ENCODE measurements at regions not wholly inside any gene's neighbourhood (a gene's known extent, or its start where the extent isn't known, plus 50 kb on each side); places are given as distances from the start of the nearest gene placed in this dataset.

DNA sequence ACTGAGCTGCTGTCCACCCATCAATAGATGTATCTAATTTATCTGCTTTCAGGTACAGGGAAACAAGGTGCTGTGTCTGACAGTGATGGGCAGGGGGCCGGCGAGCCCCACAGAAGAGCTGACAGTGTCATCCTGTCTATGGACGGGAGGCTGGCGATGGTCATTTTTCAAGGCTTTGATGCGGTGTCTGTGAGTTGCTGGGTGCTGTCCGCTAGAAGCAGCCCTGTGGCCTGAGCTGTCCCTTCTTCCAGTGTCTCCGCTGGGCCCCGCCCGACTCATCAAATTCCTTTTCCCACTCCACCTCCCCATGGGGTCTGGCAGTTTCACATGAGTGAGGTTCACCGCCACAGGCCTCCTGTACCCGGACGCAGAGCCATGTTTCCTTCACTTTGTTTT, 161.4 kb upstream of the PMEPA1 start:
- Histone ChIP-seq H3K27me3 (ENCODE audit: control insufficient read depth in 3 of 3, insufficient read depth in 3 of 3, low read length in 3 of 3) (peaks cover 0 to 3% (median 3%) of the 10 kb centered on the region in 3 donors), H3K4me3 (ENCODE audit: low read depth in 1 of 3, low read length in 3 of 3) (no peak overlapping the region), H3K27ac (ENCODE audit: low read depth in 1 of 3, low read length in 2 of 3) (no peak overlapping the region), H3K9me3 (ENCODE audit: control insufficient read depth in 2 of 2, insufficient read depth in 1 of 2, low read depth in 1 of 2, low read length in 1 of 2) (peaks cover 0 to 5% of the 10 kb centered on the region in 2 donors), H3K4me1 (ENCODE audit: control insufficient read depth in 3 of 3, insufficient read depth in 2 of 3, low read depth in 1 of 3, low read length in 2 of 3) (no peaks in the 10 kb centered on the region), H3K36me3 (ENCODE audit: control insufficient read depth in 3 of 3, insufficient read depth in 2 of 3, low read depth in 1 of 3, low read length in 3 of 3) (no peaks in the 10 kb centered on the region)
- 87 to 89% (median 89%) methylated on average over 12 of the region's 12 CpGs for WGBS, 3 donors
- FAIRE-seq (no peak), DNase-seq (no peak)

DNA sequence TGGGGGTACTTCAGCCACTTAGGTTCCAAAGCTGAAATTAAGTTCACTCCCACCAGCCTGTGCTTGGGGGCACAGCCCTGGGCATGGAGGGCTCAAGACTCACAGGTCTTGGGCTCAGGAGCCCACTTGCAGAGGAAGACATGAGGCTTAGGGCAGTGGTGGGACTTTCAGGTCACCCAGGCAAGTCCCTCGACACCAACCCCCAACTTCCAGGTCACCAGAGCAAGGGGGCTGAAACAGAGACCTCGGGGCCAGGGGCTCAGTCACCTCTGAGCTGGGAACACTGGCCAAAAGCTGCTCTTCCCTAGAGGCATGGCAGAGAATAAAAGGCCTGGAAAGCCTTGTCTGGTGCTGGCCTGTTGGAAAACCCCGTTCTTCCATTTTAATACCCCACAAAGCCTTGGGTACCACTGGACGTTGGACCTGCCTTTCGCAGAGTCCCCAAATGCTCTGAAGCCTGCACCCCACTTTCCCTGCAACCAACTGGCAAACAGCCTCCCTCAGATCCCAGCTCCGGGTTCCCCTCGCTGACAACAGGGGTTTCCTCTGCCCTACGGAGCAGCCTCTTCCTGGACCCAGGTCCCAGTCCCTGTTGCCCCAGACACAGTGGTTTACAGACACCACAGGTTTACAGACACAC, 160.9 kb upstream of the PMEPA1 start:
- no peaks in the 10 kb centered on the region for H3K4me1 ChIP-seq (ENCODE audit: control insufficient read depth in 3 of 3, insufficient read depth in 2 of 3, low read depth in 1 of 3, low read length in 2 of 3)
- no peak for FAIRE-seq
- no peak overlapping the region for H3K27ac ChIP-seq (ENCODE audit: low read depth in 1 of 3, low read length in 2 of 3)
- H3K36me3 ChIP-seq (ENCODE audit: control insufficient read depth in 3 of 3, insufficient read depth in 2 of 3, low read depth in 1 of 3, low read length in 3 of 3): no peaks in the 10 kb centered on the region
- peaks cover 0 to 3% (median 0%) of the 10 kb centered on the region in 3 donors for H3K27me3 ChIP-seq (ENCODE audit: control insufficient read depth in 3 of 3, insufficient read depth in 3 of 3, low read length in 3 of 3)
- no peak overlapping the region for H3K4me3 ChIP-seq (ENCODE audit: low read depth in 1 of 3, low read length in 3 of 3)
- DNase-seq: no peak
- 56 to 75% (median 69%) methylated on average over 7 to 8 of the region's 8 CpGs for WGBS, 3 donors
- H3K9me3 ChIP-seq (ENCODE audit: control insufficient read depth in 2 of 2, insufficient read depth in 1 of 2, low read depth in 1 of 2, low read length in 1 of 2): peaks cover 0 to 5% of the 10 kb centered on the region in 2 donors

DNA sequence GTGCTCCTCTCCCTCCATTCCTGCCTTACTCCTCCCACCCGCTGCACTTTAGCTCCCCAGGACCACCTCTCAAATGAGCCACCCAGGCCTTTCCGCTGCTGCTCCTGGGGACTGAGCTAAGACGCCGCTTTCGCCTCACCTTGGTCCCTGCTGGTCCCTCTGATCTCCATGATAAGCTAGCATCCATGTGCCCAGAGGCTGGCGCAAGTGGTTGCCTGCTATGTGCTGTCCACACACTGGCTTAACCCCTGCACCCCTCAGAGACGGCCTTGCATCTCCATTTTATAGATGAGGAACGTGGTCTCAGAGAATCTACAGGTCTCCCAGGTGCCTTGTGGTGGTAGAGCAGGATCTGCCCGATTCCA, 160.1 kb upstream of the PMEPA1 start:
- Histone ChIP-seq H3K27ac (ENCODE audit: low read depth in 1 of 3, low read length in 2 of 3) (no peak overlapping the region), H3K27me3 (ENCODE audit: control insufficient read depth in 3 of 3, insufficient read depth in 3 of 3, low read length in 3 of 3) (peaks cover 0 to 3% (median 0%) of the 10 kb centered on the region in 3 donors), H3K36me3 (ENCODE audit: control insufficient read depth in 3 of 3, insufficient read depth in 2 of 3, low read depth in 1 of 3, low read length in 3 of 3) (no peaks in the 10 kb centered on the region), H3K4me1 (ENCODE audit: control insufficient read depth in 3 of 3, insufficient read depth in 2 of 3, low read depth in 1 of 3, low read length in 2 of 3) (no peaks in the 10 kb centered on the region), H3K4me3 (ENCODE audit: low read depth in 1 of 3, low read length in 3 of 3) (no peak overlapping the region), H3K9me3 (ENCODE audit: control insufficient read depth in 2 of 2, insufficient read depth in 1 of 2, low read depth in 1 of 2, low read length in 1 of 2) (peaks cover 0 to 5% of the 10 kb centered on the region in 2 donors)
- 61 to 77% (median 67%) methylated on average over 9 of the region's 9 CpGs for WGBS, 3 donors
- DNase-seq: no peak
- FAIRE-seq: no peak

DNA sequence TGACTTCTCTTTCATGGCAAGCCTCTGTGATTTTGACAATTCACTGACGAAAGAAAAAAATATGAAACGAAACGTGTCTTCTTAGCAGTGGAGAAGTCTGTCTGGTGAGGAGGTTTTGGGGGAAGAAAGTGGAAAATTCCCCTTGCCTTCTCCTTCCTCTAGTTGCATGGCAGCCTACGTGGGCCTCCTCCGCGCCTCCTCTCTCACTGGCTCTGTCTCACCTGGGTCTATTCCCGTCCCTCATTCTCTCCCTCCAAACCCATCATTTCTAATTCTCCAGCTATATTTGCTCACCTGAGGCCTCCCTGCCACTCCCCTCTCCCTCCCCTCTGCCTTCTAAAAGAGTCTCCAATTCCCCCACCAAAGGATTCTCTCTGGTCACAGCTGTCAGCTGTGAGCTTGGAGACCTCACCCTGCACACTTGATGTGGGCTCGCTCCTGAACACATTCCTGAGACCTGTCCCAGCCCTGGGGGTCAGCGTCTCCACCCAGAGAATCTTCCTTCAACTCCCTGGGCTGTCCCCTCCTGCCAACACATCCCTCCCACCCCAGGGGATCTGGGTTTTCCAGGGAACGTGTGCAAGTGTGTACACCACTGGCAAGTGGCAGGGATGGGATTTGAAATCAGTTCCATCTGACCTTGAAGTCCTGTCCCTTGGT, 159.6 kb upstream of the PMEPA1 start:
- Histone ChIP-seq H3K36me3 (ENCODE audit: control insufficient read depth in 3 of 3, insufficient read depth in 2 of 3, low read depth in 1 of 3, low read length in 3 of 3) (no peaks in the 10 kb centered on the region), H3K9me3 (ENCODE audit: control insufficient read depth in 2 of 2, insufficient read depth in 1 of 2, low read depth in 1 of 2, low read length in 1 of 2) (peaks cover 0 to 5% of the 10 kb centered on the region in 2 donors), H3K27ac (ENCODE audit: low read depth in 1 of 3, low read length in 2 of 3) (no peak overlapping the region), H3K27me3 (ENCODE audit: control insufficient read depth in 3 of 3, insufficient read depth in 3 of 3, low read length in 3 of 3) (peaks cover 0 to 3% (median 0%) of the 10 kb centered on the region in 3 donors), H3K4me3 (ENCODE audit: low read depth in 1 of 3, low read length in 3 of 3) (no peak overlapping the region), H3K4me1 (ENCODE audit: control insufficient read depth in 3 of 3, insufficient read depth in 2 of 3, low read depth in 1 of 3, low read length in 2 of 3) (no peaks in the 10 kb centered on the region)
- FAIRE-seq (no peak), DNase-seq (no peak)
- WGBS, 3 donors: 49 to 65% (median 54%) methylated on average over 10 of the region's 10 CpGs

DNA sequence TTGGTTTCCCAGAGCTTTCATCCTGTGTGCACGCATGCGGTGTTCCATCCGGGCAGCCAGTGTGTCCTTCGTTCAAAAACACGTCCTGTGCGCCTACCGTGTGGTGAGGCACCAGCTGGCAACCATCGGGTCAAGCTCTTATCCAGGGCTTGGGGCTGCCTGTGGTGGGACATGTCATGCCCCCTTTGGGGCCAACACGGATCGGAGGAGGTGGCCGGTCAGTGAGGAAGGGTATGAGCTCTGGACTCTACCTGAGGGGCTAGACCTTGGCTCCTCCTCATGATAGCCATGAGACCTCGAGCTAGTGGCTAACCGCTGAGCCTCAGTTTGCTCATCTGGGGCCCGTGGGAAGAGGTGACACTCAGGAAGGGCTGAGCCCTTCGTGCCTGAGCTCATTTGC, 158.5 kb upstream of the PMEPA1 start:
- Histone ChIP-seq H3K27me3 (ENCODE audit: control insufficient read depth in 3 of 3, insufficient read depth in 3 of 3, low read length in 3 of 3) (peaks cover 0 to 3% (median 0%) of the 10 kb centered on the region in 3 donors), H3K27ac (ENCODE audit: low read depth in 1 of 3, low read length in 2 of 3) (no peak overlapping the region), H3K4me1 (ENCODE audit: control insufficient read depth in 3 of 3, insufficient read depth in 2 of 3, low read depth in 1 of 3, low read length in 2 of 3) (no peaks in the 10 kb centered on the region), H3K9me3 (ENCODE audit: control insufficient read depth in 2 of 2, insufficient read depth in 1 of 2, low read depth in 1 of 2, low read length in 1 of 2) (peaks cover 0 to 5% of the 10 kb centered on the region in 2 donors), H3K36me3 (ENCODE audit: control insufficient read depth in 3 of 3, insufficient read depth in 2 of 3, low read depth in 1 of 3, low read length in 3 of 3) (no peaks in the 10 kb centered on the region), H3K4me3 (ENCODE audit: low read depth in 1 of 3, low read length in 3 of 3) (no peak overlapping the region)
- no peak for DNase-seq
- FAIRE-seq: no peak
- WGBS, 3 donors: 79 to 89% (median 86%) methylated on average over 15 of the region's 15 CpGs

DNA sequence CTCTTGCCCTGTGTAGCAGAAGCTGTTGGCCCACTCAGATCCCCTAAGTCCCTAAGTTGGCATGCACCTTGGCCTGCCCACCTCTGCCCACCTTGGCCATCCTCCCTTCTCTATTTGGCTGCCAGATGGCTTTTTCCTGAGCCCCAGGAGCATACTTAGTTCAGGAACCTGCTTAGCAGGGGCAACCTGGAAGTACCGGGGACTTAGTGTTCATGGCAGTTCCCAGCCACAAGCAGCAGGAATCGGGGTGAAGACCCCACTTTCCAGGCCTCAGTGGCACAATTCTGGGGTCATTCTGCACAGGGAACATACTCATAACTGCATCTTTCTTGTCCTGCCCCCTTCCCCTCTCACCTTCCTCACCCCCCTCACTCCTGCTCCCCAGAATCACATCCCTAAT, 158.0 kb upstream of the PMEPA1 start:
- 79 to 89% (median 80%) methylated on average over 2 of the region's 2 CpGs for WGBS, 3 donors

DNA sequence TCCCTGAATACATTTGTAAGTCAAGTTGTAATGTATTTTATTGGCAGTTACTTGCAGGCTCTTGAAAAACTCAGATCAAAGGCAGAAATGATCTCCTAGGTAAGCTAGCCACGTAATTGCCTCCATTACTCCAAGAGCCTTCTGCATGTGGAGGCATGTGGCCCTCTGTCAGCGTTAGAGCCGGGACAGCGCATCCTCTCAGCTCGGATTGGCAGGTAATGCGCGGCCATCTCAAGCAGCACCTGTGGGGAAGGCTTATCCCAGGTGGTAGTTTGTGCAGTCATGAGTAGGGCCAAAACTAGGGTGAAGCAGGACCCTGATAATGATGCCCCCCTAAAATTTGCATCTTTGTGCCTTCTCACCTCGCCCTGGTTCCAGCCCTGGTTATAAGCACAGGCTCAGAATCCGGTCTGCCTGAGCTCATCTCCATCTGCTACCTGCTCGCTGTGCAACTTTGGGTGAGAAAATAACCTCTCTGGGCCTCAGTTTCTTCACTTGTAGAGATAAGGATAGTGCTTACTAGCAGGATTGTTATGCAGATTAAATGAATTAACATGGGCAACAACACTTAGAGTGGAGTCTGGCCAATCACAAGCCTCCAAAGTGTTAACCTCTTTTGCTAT, 157.5 kb upstream of the PMEPA1 start:
- Histone ChIP-seq H3K27ac (ENCODE audit: low read depth in 1 of 3, low read length in 2 of 3) (no peak overlapping the region), H3K9me3 (ENCODE audit: control insufficient read depth in 2 of 2, insufficient read depth in 1 of 2, low read depth in 1 of 2, low read length in 1 of 2) (peaks cover 0 to 3% of the 10 kb centered on the region in 2 donors), H3K36me3 (ENCODE audit: control insufficient read depth in 3 of 3, insufficient read depth in 2 of 3, low read depth in 1 of 3, low read length in 3 of 3) (no peaks in the 10 kb centered on the region), H3K27me3 (ENCODE audit: control insufficient read depth in 3 of 3, insufficient read depth in 3 of 3, low read length in 3 of 3) (peaks cover 0 to 3% (median 0%) of the 10 kb centered on the region in 3 donors), H3K4me1 (ENCODE audit: control insufficient read depth in 3 of 3, insufficient read depth in 2 of 3, low read depth in 1 of 3, low read length in 2 of 3) (no peaks in the 10 kb centered on the region), H3K4me3 (ENCODE audit: low read depth in 1 of 3, low read length in 3 of 3) (no peak overlapping the region)
- WGBS, 3 donors: 77 to 89% (median 84%) methylated on average over 10 of the region's 10 CpGs
- no peak for DNase-seq
- no peak for FAIRE-seq

More for the DNA sequence above, 158.0 kb upstream of the PMEPA1 start:
- Histone ChIP-seq H3K4me3 (ENCODE audit: low read depth in 1 of 3, low read length in 3 of 3) (no peak overlapping the region), H3K4me1 (ENCODE audit: control insufficient read depth in 3 of 3, insufficient read depth in 2 of 3, low read depth in 1 of 3, low read length in 2 of 3) (no peaks in the 10 kb centered on the region), H3K27me3 (ENCODE audit: control insufficient read depth in 3 of 3, insufficient read depth in 3 of 3, low read length in 3 of 3) (peaks cover 0 to 3% (median 0%) of the 10 kb centered on the region in 3 donors), H3K36me3 (ENCODE audit: control insufficient read depth in 3 of 3, insufficient read depth in 2 of 3, low read depth in 1 of 3, low read length in 3 of 3) (no peaks in the 10 kb centered on the region), H3K9me3 (ENCODE audit: control insufficient read depth in 2 of 2, insufficient read depth in 1 of 2, low read depth in 1 of 2, low read length in 1 of 2) (peaks cover 0 to 5% of the 10 kb centered on the region in 2 donors), H3K27ac (ENCODE audit: low read depth in 1 of 3, low read length in 2 of 3) (no peak overlapping the region)
- FAIRE-seq: no peak
- DNase-seq: no peak

DNA sequence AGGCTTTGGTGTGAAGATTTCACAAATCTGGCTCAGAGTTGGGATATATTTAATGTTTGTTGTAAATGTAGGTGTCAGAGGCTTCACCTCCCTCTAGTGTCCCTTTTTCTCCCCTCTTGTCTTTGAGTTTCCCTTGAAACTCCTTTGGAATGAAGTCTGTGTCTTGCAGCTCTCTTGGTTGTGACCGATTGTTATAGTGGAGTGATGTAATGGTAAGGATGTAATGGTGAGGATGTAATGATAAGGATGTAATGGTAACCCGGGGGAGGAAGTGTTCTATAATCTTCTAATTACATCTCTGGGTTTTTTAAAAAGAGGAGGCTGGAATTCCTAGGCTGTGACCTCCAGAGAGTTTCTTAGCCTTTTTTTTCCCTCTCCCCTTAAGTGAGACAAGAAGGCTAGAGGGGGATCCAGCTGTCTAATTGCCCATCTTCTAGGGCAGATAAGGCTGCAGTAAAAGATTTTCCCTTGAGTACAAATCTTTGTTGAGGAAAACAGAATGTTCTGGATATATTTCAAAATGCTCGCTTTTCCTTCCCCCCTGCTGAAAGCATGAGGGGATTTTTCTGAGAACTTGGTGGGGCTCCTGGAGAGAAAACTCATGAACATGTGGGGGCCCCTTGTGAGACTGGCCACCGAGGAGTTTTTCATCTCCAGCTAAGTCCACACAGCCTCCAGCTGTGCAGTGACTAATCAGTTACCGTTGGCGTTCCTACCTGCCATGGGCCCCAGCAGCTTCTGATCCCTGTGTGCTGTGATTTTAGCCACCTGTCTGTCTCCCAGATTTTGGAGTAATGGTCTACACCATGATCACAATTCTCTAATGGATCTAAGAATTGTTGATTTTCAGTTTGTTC, 156.7 kb upstream of the PMEPA1 start:
- no peak for DNase-seq
- H3K27ac ChIP-seq (ENCODE audit: low read depth in 1 of 3, low read length in 2 of 3): no peak overlapping the region
- H3K27me3 ChIP-seq (ENCODE audit: control insufficient read depth in 3 of 3, insufficient read depth in 3 of 3, low read length in 3 of 3): peaks cover 0 to 3% (median 0%) of the 10 kb centered on the region in 3 donors
- no peak overlapping the region for H3K4me3 ChIP-seq (ENCODE audit: low read depth in 1 of 3, low read length in 3 of 3)
- H3K9me3 ChIP-seq (ENCODE audit: control insufficient read depth in 2 of 2, insufficient read depth in 1 of 2, low read depth in 1 of 2, low read length in 1 of 2): peaks cover 0 to 3% of the 10 kb centered on the region in 2 donors
- FAIRE-seq: no peak
- H3K4me1 ChIP-seq (ENCODE audit: control insufficient read depth in 3 of 3, insufficient read depth in 2 of 3, low read depth in 1 of 3, low read length in 2 of 3): no peaks in the 10 kb centered on the region
- WGBS, 3 donors: 39 to 41% (median 41%) methylated on average over 6 of the region's 6 CpGs
- H3K36me3 ChIP-seq (ENCODE audit: control insufficient read depth in 3 of 3, insufficient read depth in 2 of 3, low read depth in 1 of 3, low read length in 3 of 3): no peaks in the 10 kb centered on the region

All from small intestine (tissue), 7 donors.